ENCODE measurements at regions not wholly inside any gene's neighbourhood (a gene's known extent, or its start where the extent isn't known, plus 50 kb on each side); places are given as distances from the start of the nearest gene placed in this dataset.
"Not testable (repeated sequence)": the region's sequence is repeated elsewhere in the genome, so short reads cannot be mapped to it uniquely, and the experiment has no call there.

- no peak for DNase-seq
Measured at GRCh38 chrX:76509775-76510174, 82.3 kb downstream of the MAGEE1 start.

- no peak for DNase-seq
Measured at GRCh38 chrX:76517544-76517943, 90.0 kb downstream of the MAGEE1 start.

GRCh38 chrX:76520273-76521054 is 93.0 kb downstream of the MAGEE1 start:
- DNase-seq, result no peak

- not testable (repeated sequence) for DNase-seq
Measured at GRCh38 chrX:76535675-76536074, 108.2 kb downstream of the MAGEE1 start.

DNA sequence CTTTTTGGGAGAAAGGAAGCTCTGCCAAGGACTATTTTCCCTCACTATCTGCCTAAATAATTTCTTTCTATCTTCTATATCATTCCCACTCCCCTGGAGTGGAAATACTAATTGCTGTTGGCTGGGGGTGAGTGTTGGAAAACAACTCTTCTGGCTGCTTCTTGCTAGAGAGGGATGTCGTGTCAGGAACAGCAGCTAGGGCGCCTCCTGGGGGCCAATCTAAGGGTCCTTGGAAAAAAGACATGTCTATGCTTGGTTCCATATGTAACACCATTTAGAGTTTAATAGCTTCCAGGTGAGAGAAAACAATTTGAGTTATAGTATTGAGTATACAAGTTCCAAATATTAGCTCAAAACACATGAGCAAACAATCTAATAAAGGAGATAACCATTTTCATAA is 111.3 kb downstream of the MAGEE1 start:
- DNase-seq, result no peak

DNA sequence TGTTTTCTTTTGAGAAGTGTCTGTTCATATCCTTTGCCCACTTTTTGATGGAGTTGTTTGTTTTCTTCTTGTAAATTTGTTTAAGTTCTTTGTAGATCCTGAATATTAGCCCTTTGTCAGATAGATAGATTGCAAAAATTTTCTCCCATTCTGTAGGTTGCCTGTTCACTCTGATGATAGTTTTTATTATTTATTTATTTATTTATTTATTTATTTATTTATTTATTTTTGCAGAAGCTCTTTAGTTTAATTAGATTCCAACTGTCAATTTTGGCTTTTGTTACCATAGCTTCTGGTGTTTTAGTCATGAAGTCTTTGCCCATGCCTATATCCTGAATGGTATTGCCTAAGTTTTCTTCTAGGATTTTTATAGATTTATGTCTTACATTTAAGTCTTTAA is 115.9 kb downstream of the MAGEE1 start:
- not testable (repeated sequence) for DNase-seq

- DNase-seq, result no peak
Measured at GRCh38 chrX:76550016-76550415, 122.5 kb downstream of the MAGEE1 start.

GRCh38 chrX:76555269-76555668 is 127.8 kb downstream of the MAGEE1 start:
- DNase-seq, result no peak

DNA sequence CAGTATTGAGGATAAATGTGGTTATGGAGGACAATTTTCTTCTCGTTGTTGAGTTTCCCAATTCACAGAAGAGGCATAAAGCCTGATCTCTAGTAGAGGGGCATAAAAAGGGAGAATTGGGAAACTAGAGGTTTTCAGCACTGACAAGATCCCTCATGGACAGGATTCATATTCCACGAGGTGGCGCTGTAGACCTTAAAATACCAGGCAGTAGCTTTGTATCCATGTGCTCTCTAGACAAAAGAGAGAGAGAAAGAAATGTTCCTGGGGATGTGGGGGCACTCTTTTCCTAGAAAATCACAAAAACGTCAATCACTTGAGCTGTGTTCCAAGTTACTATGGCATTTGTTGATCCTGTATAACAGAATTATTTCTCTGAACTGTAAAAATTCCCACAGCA is 128.3 kb downstream of the MAGEE1 start:
- DNase-seq, result peak; percentile 58 to 71

- not testable (repeated sequence) for DNase-seq
Measured at GRCh38 chrX:76564842-76565241, 137.3 kb downstream of the MAGEE1 start.

DNA sequence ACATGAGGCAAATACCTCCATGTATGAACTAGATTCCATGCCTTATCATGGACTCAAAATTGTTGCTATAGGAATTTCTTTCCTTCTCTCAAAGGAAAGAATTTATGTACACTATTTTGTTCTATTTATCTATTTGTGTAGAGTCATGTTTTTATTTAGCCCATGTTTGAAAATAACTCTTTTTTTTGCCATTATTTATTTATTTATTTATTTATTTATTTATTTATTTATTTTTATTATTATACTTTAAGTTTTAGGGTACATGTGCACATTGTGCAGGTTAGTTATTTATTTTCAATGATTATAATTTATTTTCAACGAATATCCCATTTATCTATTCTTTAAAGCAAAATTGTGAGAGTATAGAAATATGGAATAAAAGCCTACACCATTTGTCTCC is 177.9 kb downstream of the MAGEE1 start:
- no peak for DNase-seq

GRCh38 chrX:76617020-76617419 is 189.5 kb downstream of the MAGEE1 start:
- no peak for DNase-seq

GRCh38 chrX:76643590-76643989 is 216.1 kb downstream of the MAGEE1 start:
- no peak for DNase-seq

DNA sequence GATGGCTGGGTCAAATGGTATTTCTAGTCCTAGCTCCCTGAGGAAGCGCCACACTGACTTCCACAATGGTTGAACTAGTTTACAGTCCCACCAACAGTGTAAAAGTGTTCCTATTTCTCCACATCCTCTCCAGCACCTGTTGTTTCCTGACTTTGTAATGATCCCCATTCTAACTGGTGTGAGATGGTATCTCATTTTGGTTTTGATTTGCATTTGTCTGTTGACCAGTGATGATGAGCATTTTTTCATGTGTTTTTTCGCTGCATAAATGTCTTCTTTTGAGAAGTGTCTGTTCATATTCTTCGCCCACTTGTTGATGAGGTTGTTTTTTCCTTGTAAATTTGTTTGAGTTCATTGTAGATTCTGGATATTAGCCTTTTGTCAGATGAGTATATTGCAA is 223.9 kb downstream of the MAGEE1 start:
- not testable (repeated sequence) for DNase-seq

DNA sequence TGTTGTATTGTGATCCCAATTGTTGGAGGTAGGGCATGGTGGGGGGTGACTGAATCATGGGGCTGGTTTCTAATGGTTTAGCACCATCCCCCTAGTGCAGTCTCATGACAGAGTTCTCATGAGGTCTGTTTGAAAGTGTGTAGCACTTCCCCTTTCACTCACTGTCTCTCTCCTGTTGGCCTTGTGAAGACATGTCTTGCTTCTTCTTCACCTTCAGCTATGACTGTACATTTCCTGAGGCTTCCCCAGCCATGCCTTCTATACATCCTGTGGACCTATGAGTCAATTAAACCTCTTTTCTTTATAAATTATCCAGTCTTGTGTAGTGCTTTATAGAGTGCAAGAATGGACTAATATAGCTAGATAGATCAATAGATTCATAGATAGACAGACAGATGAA is 230.0 kb downstream of the MAGEE1 start:
- DNase-seq, result no peak

Measured in NCI-H524 (cell line).